Hippocampal formation (tissue), 2 donors: ENCODE measurements at regions not wholly inside any gene's neighbourhood (a gene's known extent, or its start where the extent isn't known, plus 50 kb on each side); places are given as distances from the start of the nearest gene placed in this dataset.

Source experiments
- DNase-seq, 2 donors: peaks; one replicate each; lab custom pipeline; 2025; lab: John Stamatoyannopoulos, UW

DNA sequence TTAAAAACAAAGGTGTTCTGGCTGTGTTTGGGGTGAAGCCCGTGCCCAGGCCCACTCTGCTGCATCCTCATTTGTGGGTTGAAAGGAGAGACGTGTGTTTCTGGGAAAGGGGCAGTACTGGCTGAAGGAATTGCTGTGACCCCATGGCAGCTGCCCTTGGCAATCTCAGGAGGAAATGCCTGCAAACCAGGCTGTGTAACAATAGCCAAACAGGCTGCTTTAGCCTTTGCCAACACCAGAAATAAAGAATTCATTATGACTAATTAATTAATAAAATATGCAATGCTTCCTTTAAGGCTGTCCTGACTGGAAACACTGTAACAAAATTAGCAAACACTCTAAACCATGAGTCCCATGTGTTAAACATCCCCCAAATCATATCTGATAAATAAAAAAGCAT, 53.0 kb upstream of the KRR1 start:
- no peak for DNase-seq

DNA sequence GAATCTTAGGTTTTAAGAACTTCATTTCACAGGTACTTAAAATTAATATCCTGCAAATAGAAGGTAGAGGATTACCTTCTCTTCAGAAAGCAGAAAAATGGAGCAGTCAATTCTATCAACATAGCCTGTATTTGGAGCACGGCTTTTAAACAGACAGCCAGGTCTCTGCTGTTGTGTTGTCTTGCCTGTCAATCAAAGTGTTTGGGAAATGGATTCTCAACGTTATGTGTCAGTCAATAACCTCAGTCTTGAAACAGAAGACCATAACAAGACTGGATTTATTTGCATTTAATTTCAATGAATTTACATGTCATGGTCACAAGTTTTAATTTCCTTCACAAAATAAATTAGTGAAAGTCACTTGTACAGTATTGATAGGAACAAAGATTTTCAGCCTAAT, 51.9 kb upstream of the KRR1 start:
- no peak for DNase-seq

DNA sequence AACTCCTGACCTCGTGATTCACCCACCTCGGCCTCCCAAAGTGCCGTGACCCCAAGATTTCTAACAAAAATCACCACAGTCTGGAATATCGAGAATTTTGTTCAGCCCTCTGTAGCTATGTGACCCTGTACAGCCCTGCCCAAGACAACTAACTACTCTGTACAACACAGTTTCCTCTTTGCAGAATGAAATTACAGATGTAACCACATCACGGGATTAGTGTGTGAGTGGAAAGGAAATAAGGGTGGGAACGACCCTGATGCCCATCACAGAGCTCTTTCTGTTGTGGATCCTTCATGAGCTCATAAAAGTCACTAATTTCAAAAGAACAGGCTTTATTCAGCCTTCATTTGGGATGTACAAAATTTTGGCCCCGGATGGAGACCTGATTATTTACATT, 50.5 kb upstream of the KRR1 start:
- DNase-seq, result no peak
